ENCODE measurements at regions not wholly inside any gene's neighbourhood (a gene's known extent, or its start where the extent isn't known, plus 50 kb on each side); places are given as distances from the start of the nearest gene placed in this dataset.
A peak's percentile ranks its signal among the peaks of the same experiment; 100 is the strongest.

DNA sequence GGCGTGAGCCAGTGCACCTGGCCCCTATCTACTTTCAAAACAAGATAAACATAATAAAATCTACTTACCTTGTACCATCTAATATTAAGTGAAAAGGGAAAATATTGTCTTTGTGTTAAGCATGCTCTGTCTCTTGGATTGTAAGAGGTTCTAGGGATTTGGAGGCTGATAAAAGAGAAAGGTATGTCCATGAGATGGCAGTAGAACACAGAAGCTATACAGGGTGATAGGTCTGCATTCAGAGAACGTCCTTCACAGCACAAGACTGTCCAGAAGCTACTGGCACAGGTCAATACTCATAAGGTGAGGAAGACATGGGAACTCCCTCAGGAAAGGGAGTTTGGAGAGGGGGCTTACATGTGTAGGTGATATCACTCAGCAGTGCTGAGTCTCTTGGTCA is 135.5 kb downstream of the TMEM47 start:
- POLR2A ChIA-PET (ENCODE audit: unreplicated experiment): no interaction called here
- in situ Hi-C loops (cut with MboI; ENCODE audit: low sequenced_read_pairs): no loop called here
- Histone ChIP-seq H3K4me2 (ENCODE audit: low read depth, low read length) (no peak overlapping the region), H2BK5ac (ENCODE audit: low read depth, low read length, poor library complexity, severe bottlenecking) (no peak overlapping the region), H2BK15ac (ENCODE audit: low read depth, low read length) (no peak overlapping the region), H3K23ac (ENCODE audit: low read depth, low read length) (no peak overlapping the region), H3K4ac (ENCODE audit: low read depth, low read length) (no peak overlapping the region), H3K9ac (ENCODE audit: low read depth, low read length) (no peak overlapping the region), H3K9me1 (ENCODE audit: insufficient read depth, low read length) (no peaks in the 10 kb centered on the region), H3K4me3 (ENCODE audit: insufficient read depth, low read depth, low read length) (no peak overlapping the region), H3K56ac (ENCODE audit: extremely low read depth, insufficient read depth, low read length) (no peak overlapping the region), H2AK9ac (replicated peaks; ENCODE audit: low read depth, low read length, poor library complexity) (no peak overlapping the region), H4K20me1 (ENCODE audit: insufficient read depth, low read length) (no peaks in the 10 kb centered on the region), H3K9me3 (ENCODE audit: control insufficient read depth, insufficient read depth, low read length) (no peaks in the 10 kb centered on the region), H2AK5ac (ENCODE audit: low read depth, low read length) (no peak overlapping the region), H3K14ac (replicated peaks; ENCODE audit: low read depth, low read length) (no peak overlapping the region), H2AFZ (replicated peaks; ENCODE audit: low read length, poor library complexity) (no peak overlapping the region), H3K18ac (ENCODE audit: low read depth, low read length) (no peak overlapping the region), H4K91ac (ENCODE audit: insufficient read depth, low read depth, low read length) (no peak overlapping the region), H3K79me1 (ENCODE audit: low read depth in 1 of 2, low read length in 2 of 2) (no peaks in the 10 kb centered on the region), H3K27ac (ENCODE audit: insufficient read depth, low read length) (no peak overlapping the region), H2BK20ac (ENCODE audit: low read depth, low read length) (no peak overlapping the region), H4K5ac (ENCODE audit: low read depth, low read length) (no peak overlapping the region), H4K8ac (ENCODE audit: low read depth in 2 of 2, low read length in 2 of 2) (no peak overlapping the region), H3K36me3 (ENCODE audit: control insufficient read depth, insufficient read depth, low read length) (no peaks in the 10 kb centered on the region), H2BK120ac (ENCODE audit: low read depth, low read length) (no peak overlapping the region), H3K27me3 (ENCODE audit: control insufficient read depth, insufficient read depth, low read length) (no peaks in the 10 kb centered on the region), H3K4me1 (ENCODE audit: control insufficient read depth, insufficient read depth, low read length) (no peaks in the 10 kb centered on the region)
- intact Hi-C loops (cut with micrococcal nuclease): no loop called here
- dilution Hi-C loops (cut with HindIII; ENCODE audit: low sequenced_read_pairs, unreplicated experiment): no loop called here
- ATAC-seq (ENCODE audit: low read depth) (no peak), DNase-seq (peak; percentile 2)
- CTCF ChIA-PET: no interaction called here
- BruUV-seq (replicated peaks): no TSS peak
- TF ChIP-seq SMC3 (IDR thresholded peaks at IDR 0.05; ENCODE audit: low read depth, low read length) (no peak), POLR2A (IDR thresholded peaks at IDR 0.05; ENCODE audit: low read depth, low read length) (no peak), CEBPB (IDR thresholded peaks at IDR 0.05; ENCODE audit: low read depth, low read length) (no peak), BHLHE40 (IDR thresholded peaks at IDR 0.05; ENCODE audit: low read depth, low read length) (no peak), RCOR1 (IDR thresholded peaks at IDR 0.05; ENCODE audit: insufficient replicate concordance, low read length) (no peak), MAZ (IDR thresholded peaks at IDR 0.05; ENCODE audit: borderline replicate concordance, low read depth, low read length) (no peak), NFE2L2 (IDR thresholded peaks at IDR 0.05; ENCODE audit: low read depth, low read length) (no peak), MAFK (IDR thresholded peaks at IDR 0.05; ENCODE audit: low read depth, low read length) (no peak), RAD21 (IDR thresholded peaks at IDR 0.05; ENCODE audit: low read length) (no peak), CHD1 (IDR thresholded peaks at IDR 0.05; ENCODE audit: low read depth, low read length) (no peak), MXI1 (IDR thresholded peaks at IDR 0.05; ENCODE audit: borderline replicate concordance, low read depth, low read length) (no peak), FOS (IDR thresholded peaks at IDR 0.05; ENCODE audit: low read depth, low read length) (no peak), RFX5 (IDR thresholded peaks at IDR 0.05; ENCODE audit: low read depth, low read length) (no peak)
- TF ChIP-seq, protein P1, sequence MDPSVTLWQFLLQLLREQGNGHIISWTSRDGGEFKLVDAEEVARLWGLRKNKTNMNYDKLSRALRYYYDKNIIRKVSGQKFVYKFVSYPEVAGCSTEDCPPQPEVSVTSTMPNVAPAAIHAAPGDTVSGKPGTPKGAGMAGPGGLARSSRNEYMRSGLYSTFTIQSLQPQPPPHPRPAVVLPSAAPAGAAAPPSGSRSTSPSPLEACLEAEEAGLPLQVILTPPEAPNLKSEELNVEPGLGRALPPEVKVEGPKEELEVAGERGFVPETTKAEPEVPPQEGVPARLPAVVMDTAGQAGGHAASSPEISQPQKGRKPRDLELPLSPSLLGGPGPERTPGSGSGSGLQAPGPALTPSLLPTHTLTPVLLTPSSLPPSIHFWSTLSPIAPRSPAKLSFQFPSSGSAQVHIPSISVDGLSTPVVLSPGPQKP (IDR thresholded peaks at IDR 0.05; ENCODE audit: borderline replicate concordance, low read depth, low read length): no peak
- TF ChIP-seq, protein P2, sequence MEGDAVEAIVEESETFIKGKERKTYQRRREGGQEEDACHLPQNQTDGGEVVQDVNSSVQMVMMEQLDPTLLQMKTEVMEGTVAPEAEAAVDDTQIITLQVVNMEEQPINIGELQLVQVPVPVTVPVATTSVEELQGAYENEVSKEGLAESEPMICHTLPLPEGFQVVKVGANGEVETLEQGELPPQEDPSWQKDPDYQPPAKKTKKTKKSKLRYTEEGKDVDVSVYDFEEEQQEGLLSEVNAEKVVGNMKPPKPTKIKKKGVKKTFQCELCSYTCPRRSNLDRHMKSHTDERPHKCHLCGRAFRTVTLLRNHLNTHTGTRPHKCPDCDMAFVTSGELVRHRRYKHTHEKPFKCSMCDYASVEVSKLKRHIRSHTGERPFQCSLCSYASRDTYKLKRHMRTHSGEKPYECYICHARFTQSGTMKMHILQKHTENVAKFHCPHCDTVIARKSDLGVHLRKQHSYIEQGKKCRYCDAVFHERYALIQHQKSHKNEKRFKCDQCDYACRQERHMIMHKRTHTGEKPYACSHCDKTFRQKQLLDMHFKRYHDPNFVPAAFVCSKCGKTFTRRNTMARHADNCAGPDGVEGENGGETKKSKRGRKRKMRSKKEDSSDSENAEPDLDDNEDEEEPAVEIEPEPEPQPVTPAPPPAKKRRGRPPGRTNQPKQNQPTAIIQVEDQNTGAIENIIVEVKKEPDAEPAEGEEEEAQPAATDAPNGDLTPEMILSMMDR (conservative IDR thresholded peaks at IDR 0.05; ENCODE audit: low read depth, low read length): no peak
- TF ChIP-seq, protein P3, sequence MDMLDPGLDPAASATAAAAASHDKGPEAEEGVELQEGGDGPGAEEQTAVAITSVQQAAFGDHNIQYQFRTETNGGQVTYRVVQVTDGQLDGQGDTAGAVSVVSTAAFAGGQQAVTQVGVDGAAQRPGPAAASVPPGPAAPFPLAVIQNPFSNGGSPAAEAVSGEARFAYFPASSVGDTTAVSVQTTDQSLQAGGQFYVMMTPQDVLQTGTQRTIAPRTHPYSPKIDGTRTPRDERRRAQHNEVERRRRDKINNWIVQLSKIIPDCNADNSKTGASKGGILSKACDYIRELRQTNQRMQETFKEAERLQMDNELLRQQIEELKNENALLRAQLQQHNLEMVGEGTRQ (IDR thresholded peaks at IDR 0.05; ENCODE audit: low read depth, low read length): no peak
- WGBS, 2 experiments (ENCODE audit: extremely low coverage in 2 of 2, insufficient read length in 1 of 2): no CpG with 5 or more reads among the region's 2 CpGs

Measured in IMR-90 (cell line).